ENCODE measurements at regions not wholly inside any gene's neighbourhood (a gene's known extent, or its start where the extent isn't known, plus 50 kb on each side); places are given as distances from the start of the nearest gene placed in this dataset.

DNA sequence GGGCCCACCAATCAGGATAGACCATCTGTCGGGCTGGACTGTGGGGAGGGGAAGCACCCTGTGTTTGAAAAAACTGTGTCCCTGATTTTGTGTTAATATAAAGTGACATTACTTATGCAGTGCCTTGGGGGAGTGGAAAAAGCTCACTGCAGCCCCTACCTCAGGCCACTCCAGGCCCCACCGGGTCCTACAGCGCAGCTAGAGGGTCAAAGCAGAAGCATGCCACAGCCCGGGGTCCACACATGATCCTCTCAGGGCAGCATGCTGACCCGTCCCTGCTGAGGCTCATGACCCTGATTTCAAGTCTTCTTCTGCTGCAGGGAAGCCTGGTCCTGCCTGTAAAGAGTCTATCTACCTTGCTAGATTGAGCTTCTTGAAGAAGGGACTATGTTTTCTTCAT, 133.0 kb upstream of the PLCB4 start:
- no peak for TF ChIP-seq CTCF (IDR thresholded peaks at IDR 0.05; ENCODE audit: insufficient read depth, low read depth, low read length)
- DNase-seq (ENCODE audit: low read depth): no peak

DNA sequence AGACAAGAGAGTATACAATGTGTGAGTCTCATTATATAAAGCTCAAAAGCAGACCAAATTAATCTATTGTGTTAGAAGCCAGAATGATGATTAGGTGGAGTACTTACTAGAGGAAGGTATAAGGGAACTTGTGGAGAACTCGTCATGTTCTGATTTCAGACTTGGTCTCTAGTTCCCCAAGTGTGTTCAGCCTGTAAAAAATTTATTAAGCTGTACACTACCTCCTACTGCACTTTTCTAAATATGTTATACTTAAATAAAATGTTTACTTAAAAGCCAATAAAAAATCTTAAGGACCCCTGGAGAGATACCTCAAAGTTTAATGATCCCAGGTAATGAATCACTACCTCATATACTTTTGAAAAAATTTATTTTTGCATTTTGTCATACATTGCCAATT, 130.4 kb upstream of the PLCB4 start:
- no peak overlapping the region for H3K4me3 ChIP-seq (ENCODE audit: low read depth, low read length)
- no peak for TF ChIP-seq CTCF (IDR thresholded peaks at IDR 0.05; ENCODE audit: insufficient read depth, low read depth, low read length)
- DNase-seq (ENCODE audit: low read depth): no peak

More for the DNA sequence above, 133.0 kb upstream of the PLCB4 start:
- no peak overlapping the region for H3K4me3 ChIP-seq (ENCODE audit: low read depth, low read length)

- H3K4me3 ChIP-seq (ENCODE audit: low read depth, low read length): no peak overlapping the region
- TF ChIP-seq CTCF (IDR thresholded peaks at IDR 0.05; ENCODE audit: insufficient read depth, low read depth, low read length): no peak
- no peak for DNase-seq (ENCODE audit: low read depth)
Observed at GRCh38 chr20:8940326-8940725, 128.6 kb upstream of the PLCB4 start.

- TF ChIP-seq CTCF (IDR thresholded peaks at IDR 0.05; ENCODE audit: insufficient read depth, low read depth, low read length): no peak
- DNase-seq (ENCODE audit: low read depth): no peak
Observed at GRCh38 chr20:8943631-8944030, 125.3 kb upstream of the PLCB4 start.

GRCh38 chr20:8946036-8946940, 122.6 kb upstream of the PLCB4 start:
- no peak overlapping the region for H3K4me3 ChIP-seq (ENCODE audit: low read depth, low read length)
- no peak for TF ChIP-seq CTCF (IDR thresholded peaks at IDR 0.05; ENCODE audit: insufficient read depth, low read depth, low read length)
- DNase-seq (ENCODE audit: low read depth): peak; percentile 81

More at GRCh38 chr20:8943631-8944030, 125.3 kb upstream of the PLCB4 start:
- no peak overlapping the region for H3K4me3 ChIP-seq (ENCODE audit: low read depth, low read length)

DNA sequence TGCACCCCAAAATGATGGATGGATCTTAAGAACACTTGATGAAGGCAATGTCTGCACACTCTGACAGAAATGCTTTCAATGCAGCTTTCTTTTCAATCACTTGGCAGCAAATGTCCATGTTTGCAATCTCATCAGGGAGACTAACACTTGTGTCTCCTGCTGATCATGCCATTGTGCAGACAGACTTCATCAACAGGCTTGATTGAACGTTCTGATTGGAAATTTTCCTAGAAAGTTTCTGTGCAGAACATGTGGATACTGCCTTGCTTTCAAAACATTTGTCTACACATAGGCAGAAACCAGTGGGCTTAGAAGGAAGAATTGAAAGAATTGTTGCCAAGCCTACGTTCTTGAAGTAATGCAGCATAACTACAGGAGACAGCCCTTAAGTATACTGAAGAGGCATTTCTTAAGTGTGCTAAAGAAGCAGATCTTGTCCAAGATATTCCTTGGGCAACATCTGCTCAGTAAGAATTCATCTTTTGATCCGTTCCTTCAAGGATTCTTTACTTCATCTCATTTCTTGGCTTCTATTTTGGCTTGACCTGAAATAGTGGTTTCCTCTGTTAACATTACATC, 120.4 kb upstream of the PLCB4 start:
- TF ChIP-seq CTCF (IDR thresholded peaks at IDR 0.05; ENCODE audit: insufficient read depth, low read depth, low read length): no peak
- H3K4me3 ChIP-seq (ENCODE audit: low read depth, low read length): no peak overlapping the region
- no peak for DNase-seq (ENCODE audit: low read depth)
